ENCODE measurements at regions not wholly inside any gene's neighbourhood (a gene's known extent, or its start where the extent isn't known, plus 50 kb on each side); places are given as distances from the start of the nearest gene placed in this dataset.
A peak's percentile ranks its signal among the peaks of the same experiment; 100 is the strongest.

- DNase-seq (ENCODE audit: low spot score), result no peak
These were observed 912.6 kb upstream of the SOX9 start for GRCh38 chr17:71208111-71208704.

- DNase-seq (ENCODE audit: low spot score), result no peak
These were observed 906.9 kb upstream of the SOX9 start for GRCh38 chr17:71213936-71214335.

GRCh38 chr17:71217769-71218168 is 903.1 kb upstream of the SOX9 start:
- DNase-seq (ENCODE audit: low spot score), result no peak

GRCh38 chr17:71224824-71225575 is 895.8 kb upstream of the SOX9 start:
- peak; percentile 8 for DNase-seq (ENCODE audit: low spot score)

GRCh38 chr17:71227841-71228240 is 893.0 kb upstream of the SOX9 start:
- no peak for DNase-seq (ENCODE audit: low spot score)

GRCh38 chr17:71229070-71229469 is 891.8 kb upstream of the SOX9 start:
- DNase-seq (ENCODE audit: low spot score), result no peak

GRCh38 chr17:71232801-71233559 is 887.8 kb upstream of the SOX9 start:
- DNase-seq (ENCODE audit: low spot score), result no peak

GRCh38 chr17:71234349-71234748 is 886.5 kb upstream of the SOX9 start:
- no peak for DNase-seq (ENCODE audit: low spot score)

- no peak for DNase-seq (ENCODE audit: low spot score)
These were observed 882.8 kb upstream of the SOX9 start for GRCh38 chr17:71237903-71238538.

GRCh38 chr17:71247441-71248015 is 873.3 kb upstream of the SOX9 start:
- no peak for DNase-seq (ENCODE audit: low spot score)

- no peak for DNase-seq (ENCODE audit: low spot score)
These were observed 869.5 kb upstream of the SOX9 start for GRCh38 chr17:71251276-71251675.

- no peak for DNase-seq (ENCODE audit: low spot score)
These were observed 868.9 kb upstream of the SOX9 start for GRCh38 chr17:71251951-71252350.

GRCh38 chr17:71252436-71252835 is 868.4 kb upstream of the SOX9 start:
- DNase-seq (ENCODE audit: low spot score), result no peak

- DNase-seq (ENCODE audit: low spot score), result no peak
These were observed 863.7 kb upstream of the SOX9 start for GRCh38 chr17:71257096-71257495.

GRCh38 chr17:71260366-71260940 is 860.4 kb upstream of the SOX9 start:
- DNase-seq (ENCODE audit: low spot score), result no peak

GRCh38 chr17:71262586-71262985 is 858.2 kb upstream of the SOX9 start:
- DNase-seq (ENCODE audit: low spot score), result no peak

GRCh38 chr17:71267668-71268067 is 853.2 kb upstream of the SOX9 start:
- no peak for DNase-seq (ENCODE audit: low spot score)

- no peak for DNase-seq (ENCODE audit: low spot score)
These were observed 851.6 kb upstream of the SOX9 start for GRCh38 chr17:71269201-71269600.

- no peak for DNase-seq (ENCODE audit: low spot score)
These were observed 847.4 kb upstream of the SOX9 start for GRCh38 chr17:71273441-71273840.

- no peak for DNase-seq (ENCODE audit: low spot score)
These were observed 844.7 kb upstream of the SOX9 start for GRCh38 chr17:71276079-71276478.

- DNase-seq (ENCODE audit: low spot score), result no peak
These were observed 837.3 kb upstream of the SOX9 start for GRCh38 chr17:71283486-71283885.
